ENCODE measurements at regions not wholly inside any gene's neighbourhood (a gene's known extent, or its start where the extent isn't known, plus 50 kb on each side); places are given as distances from the start of the nearest gene placed in this dataset.

DNA sequence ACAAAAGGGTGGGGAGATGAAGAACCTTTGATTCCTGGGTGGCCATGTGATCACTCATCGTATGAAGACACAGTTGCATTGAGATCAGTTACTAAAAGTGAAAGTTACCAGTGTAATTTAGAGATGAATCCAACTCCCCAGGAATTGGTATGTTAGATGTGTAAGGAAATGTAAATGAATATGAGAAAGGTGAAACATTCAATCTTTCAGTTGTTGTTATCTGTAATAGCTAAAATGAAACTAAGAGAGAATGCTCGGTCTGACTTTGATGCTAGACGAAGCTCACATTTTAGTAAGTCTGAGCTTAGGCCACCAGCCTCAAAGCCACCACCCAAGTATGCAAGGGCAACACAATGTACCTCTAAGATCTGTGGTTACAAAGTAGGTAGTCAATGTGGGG is 194.3 kb upstream of the POF1B start:
- Histone ChIP-seq H2AFZ (ENCODE audit: low read depth, low read length) (no peak overlapping the region), H3K27me3 (ENCODE audit: insufficient read depth, low read depth, low read length) (no peaks in the 10 kb centered on the region), H3K9me3 (ENCODE audit: low read length) (no peaks in the 10 kb centered on the region)

DNA sequence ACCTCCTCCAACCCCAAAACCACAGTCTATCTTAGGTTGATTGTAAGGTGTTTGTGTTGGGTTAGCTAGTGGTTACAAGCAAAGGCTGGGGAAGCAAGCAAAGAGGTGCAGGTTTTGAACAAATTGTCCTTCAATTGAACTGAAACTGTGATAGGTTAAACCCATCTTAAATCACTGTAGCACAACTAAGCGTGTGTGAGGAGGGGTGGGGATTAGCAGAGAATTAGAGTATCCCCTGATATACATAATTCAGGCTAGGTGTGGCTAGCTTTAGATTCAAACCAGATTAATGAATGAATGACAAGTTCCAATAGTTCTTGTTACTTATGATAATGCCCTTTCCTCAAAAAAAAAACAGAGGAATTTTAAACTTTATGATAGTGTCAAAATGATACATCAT is 191.0 kb upstream of the POF1B start:
- Histone ChIP-seq H3K27me3 (ENCODE audit: insufficient read depth, low read depth, low read length) (no peaks in the 10 kb centered on the region), H3K4me2 (ENCODE audit: low read length) (no peak overlapping the region), H3K9me3 (ENCODE audit: low read length) (no peaks in the 10 kb centered on the region), H3F3A (ENCODE audit: insufficient read depth, low read length, poor library complexity, severe bottlenecking) (no peaks in the 10 kb centered on the region), H3K9ac (ENCODE audit: low read length) (no peak overlapping the region), H3K36me3 (ENCODE audit: insufficient read depth, low read length) (no peaks in the 10 kb centered on the region), H3K4me3 (ENCODE audit: low read length) (no peak overlapping the region), H3K79me2 (replicated peaks; ENCODE audit: insufficient read depth, low read length) (no peaks in the 10 kb centered on the region), H3K27ac (ENCODE audit: low read length) (peak overlapping the region; percentile 60), H3K9me2 (ENCODE audit: insufficient read depth, low read length) (no peaks in the 10 kb centered on the region), H4K20me1 (ENCODE audit: insufficient read depth) (no peaks in the 10 kb centered on the region), H2AFZ (ENCODE audit: low read depth, low read length) (no peak overlapping the region)
- TF ChIP-seq TAF1 (IDR thresholded peaks at IDR 0.05; ENCODE audit: low read depth): no peak
- TF ChIP-seq EP300 (conservative IDR thresholded peaks at IDR 0.05; ENCODE audit: poor library complexity, severe bottlenecking): no peak
- TF ChIP-seq SMC3 (conservative IDR thresholded peaks at IDR 0.05; ENCODE audit: poor library complexity): no peak
- TF ChIP-seq CTCF (IDR thresholded peaks at IDR 0.05; ENCODE audit: poor library complexity, severe bottlenecking): no peak
- no peak for TF ChIP-seq POLR2AphosphoS5 (IDR thresholded peaks at IDR 0.05)
- no peak for TF ChIP-seq RAD21 (conservative IDR thresholded peaks at IDR 0.05)
- no peak for TF ChIP-seq EZH2 (IDR thresholded peaks at IDR 0.05; ENCODE audit: borderline replicate concordance, insufficient read depth, low read length, poor library complexity, severe bottlenecking)

More for the DNA sequence above, 194.3 kb upstream of the POF1B start:
- Histone ChIP-seq H3K9me2 (ENCODE audit: insufficient read depth, low read length) (no peaks in the 10 kb centered on the region), H4K20me1 (ENCODE audit: insufficient read depth) (no peaks in the 10 kb centered on the region), H3K4me2 (ENCODE audit: low read length) (no peak overlapping the region), H3K4me3 (ENCODE audit: low read length) (no peak overlapping the region), H3F3A (ENCODE audit: insufficient read depth, low read length, poor library complexity, severe bottlenecking) (no peaks in the 10 kb centered on the region), H3K27ac (ENCODE audit: low read length) (no peak overlapping the region), H3K9ac (ENCODE audit: low read length) (no peak overlapping the region), H3K79me2 (replicated peaks; ENCODE audit: insufficient read depth, low read length) (no peaks in the 10 kb centered on the region), H3K36me3 (ENCODE audit: insufficient read depth, low read length) (no peaks in the 10 kb centered on the region)
- TF ChIP-seq MXI1 (conservative IDR thresholded peaks at IDR 0.05; ENCODE audit: poor library complexity, severe bottlenecking) (no peak), EZH2 (IDR thresholded peaks at IDR 0.05; ENCODE audit: borderline replicate concordance, insufficient read depth, low read length, poor library complexity, severe bottlenecking) (no peak), SMC3 (conservative IDR thresholded peaks at IDR 0.05; ENCODE audit: poor library complexity) (no peak), CTCF (IDR thresholded peaks at IDR 0.05; ENCODE audit: poor library complexity, severe bottlenecking) (no peak), REST (IDR thresholded peaks at IDR 0.05; ENCODE audit: borderline replicate concordance) (no peak), POLR2AphosphoS5 (IDR thresholded peaks at IDR 0.05) (no peak), TAF1 (IDR thresholded peaks at IDR 0.05; ENCODE audit: low read depth) (no peak), EP300 (conservative IDR thresholded peaks at IDR 0.05; ENCODE audit: poor library complexity, severe bottlenecking) (no peak), RAD21 (conservative IDR thresholded peaks at IDR 0.05) (no peak)
